ENCODE measurements at regions not wholly inside any gene's neighbourhood (a gene's known extent, or its start where the extent isn't known, plus 50 kb on each side); places are given as distances from the start of the nearest gene placed in this dataset.

DNA sequence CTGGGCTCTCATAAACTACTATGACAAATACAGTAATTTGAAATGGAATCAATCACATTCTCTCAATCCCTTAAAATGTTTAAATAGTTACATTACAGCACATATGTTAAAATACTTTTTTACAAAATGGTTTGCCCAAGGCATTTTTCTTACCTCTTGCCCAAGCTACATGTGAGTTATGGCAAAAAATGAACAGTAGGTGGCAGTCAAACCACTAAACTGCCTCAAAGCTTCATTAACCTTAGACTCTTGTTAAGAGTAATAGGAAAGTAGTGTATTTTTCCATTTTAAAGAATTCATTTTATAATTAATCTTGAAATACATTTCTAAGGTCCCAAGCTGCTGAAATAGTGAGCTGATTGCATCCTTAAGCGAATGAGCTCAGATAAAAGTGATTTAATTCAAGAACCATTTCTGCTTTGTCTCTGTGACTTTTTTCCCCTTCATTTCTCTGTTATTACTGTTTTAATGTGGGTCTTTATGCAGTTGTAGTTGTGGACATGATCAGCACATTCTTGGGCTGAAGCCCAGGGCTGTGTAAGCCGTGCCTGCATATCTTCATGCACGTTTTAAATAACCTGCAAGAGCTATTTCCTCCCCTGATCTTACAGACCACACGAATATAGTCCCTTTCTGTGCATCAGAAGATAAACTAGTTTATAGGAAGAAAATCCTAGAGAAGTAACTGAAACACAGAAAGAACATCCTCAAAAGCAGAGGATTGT is 311.8 kb downstream of the LNPK start:
- POLR2A ChIA-PET = interaction anchor here (0.7 kb wide), 1 partner anchor 312 kb away, joined by 3 read pairs; the partner anchor contains the start of gene LNPK

DNA sequence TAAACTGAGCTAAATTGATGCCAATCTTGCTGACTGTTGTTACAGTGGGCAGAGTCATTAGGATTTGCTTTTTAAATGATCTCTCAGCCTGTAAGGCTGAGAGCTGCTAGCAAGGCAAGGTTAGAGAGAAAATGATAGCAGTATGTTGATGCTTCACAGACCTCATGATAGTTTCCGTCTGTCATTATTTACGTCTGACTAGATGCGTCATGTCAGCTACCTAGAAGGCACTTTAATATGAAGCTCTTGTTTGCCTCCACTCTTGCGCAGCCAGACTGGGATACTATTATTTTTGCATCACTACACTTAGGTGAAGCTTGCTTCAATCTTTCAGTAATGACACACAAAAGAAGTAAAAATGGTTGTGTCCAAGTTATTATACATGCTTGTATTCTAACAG is 313.8 kb downstream of the LNPK start:
- TF ChIP-seq CTBP1 (IDR thresholded peaks at IDR 0.05; ENCODE audit: borderline replicate concordance) = no peak
- no peak for TF ChIP-seq HDGF (IDR thresholded peaks at IDR 0.05; ENCODE audit: borderline replicate concordance)
- TF ChIP-seq ARNT (IDR thresholded peaks at IDR 0.05) = no peak
- TF ChIP-seq FOXM1 (IDR thresholded peaks at IDR 0.05; ENCODE audit: borderline replicate concordance) = no peak
- no peak for TF ChIP-seq LEF1 (IDR thresholded peaks at IDR 0.05; ENCODE audit: borderline replicate concordance)
- TF ChIP-seq FOXK2 (IDR thresholded peaks at IDR 0.05) = no peak
- TF ChIP-seq SUZ12 (IDR thresholded peaks at IDR 0.05) = no peak
- TF ChIP-seq NFRKB (IDR thresholded peaks at IDR 0.05) = no peak
- no peak for TF ChIP-seq FOXA1 (IDR thresholded peaks at IDR 0.05)
- no peak for TF ChIP-seq BHLHE40 (IDR thresholded peaks at IDR 0.05; ENCODE audit: borderline replicate concordance)
- no peak for TF ChIP-seq SP1 (IDR thresholded peaks at IDR 0.05)
- TF ChIP-seq L3MBTL2 (conservative IDR thresholded peaks at IDR 0.05) = no peak
- TF ChIP-seq ELF4 (IDR thresholded peaks at IDR 0.05) = no peak
- no peak for TF ChIP-seq ZNF384 (IDR thresholded peaks at IDR 0.05)
- ChIA-PET CTCF (no interaction called here), POLR2A (no interaction called here)
- no peak for DNase-seq (ENCODE audit: extremely low spot score)

More for the DNA sequence above, 311.8 kb downstream of the LNPK start:
- TF ChIP-seq ELF4 (IDR thresholded peaks at IDR 0.05) = no peak
- TF ChIP-seq CTBP1 (IDR thresholded peaks at IDR 0.05; ENCODE audit: borderline replicate concordance) = no peak
- no peak for TF ChIP-seq LEF1 (IDR thresholded peaks at IDR 0.05; ENCODE audit: borderline replicate concordance)
- DNase-seq (ENCODE audit: extremely low spot score) = peak; percentile 28
- CTCF ChIA-PET = interaction anchor here (0.6 to 1.5 kb wide), 12 partner anchors 12 to 407 kb away, joined by 3 to 13 read pairs (median 4); no protein-coding TSS in a partner anchor

- TF ChIP-seq L3MBTL2 (conservative IDR thresholded peaks at IDR 0.05) (no peak), FOXK2 (IDR thresholded peaks at IDR 0.05) (no peak), ZNF384 (IDR thresholded peaks at IDR 0.05) (no peak), HDGF (IDR thresholded peaks at IDR 0.05; ENCODE audit: borderline replicate concordance) (no peak), FOXA1 (IDR thresholded peaks at IDR 0.05) (no peak), FOXM1 (IDR thresholded peaks at IDR 0.05; ENCODE audit: borderline replicate concordance) (no peak), TARDBP (IDR thresholded peaks at IDR 0.05) (no peak), CTBP1 (IDR thresholded peaks at IDR 0.05; ENCODE audit: borderline replicate concordance) (no peak), ELF4 (IDR thresholded peaks at IDR 0.05) (no peak), NFRKB (IDR thresholded peaks at IDR 0.05) (no peak), LEF1 (IDR thresholded peaks at IDR 0.05; ENCODE audit: borderline replicate concordance) (no peak), SP1 (IDR thresholded peaks at IDR 0.05) (no peak), BHLHE40 (IDR thresholded peaks at IDR 0.05; ENCODE audit: borderline replicate concordance) (no peak), ARNT (IDR thresholded peaks at IDR 0.05) (no peak), SUZ12 (IDR thresholded peaks at IDR 0.05) (no peak)
- TF ChIP-seq, protein P1, sequence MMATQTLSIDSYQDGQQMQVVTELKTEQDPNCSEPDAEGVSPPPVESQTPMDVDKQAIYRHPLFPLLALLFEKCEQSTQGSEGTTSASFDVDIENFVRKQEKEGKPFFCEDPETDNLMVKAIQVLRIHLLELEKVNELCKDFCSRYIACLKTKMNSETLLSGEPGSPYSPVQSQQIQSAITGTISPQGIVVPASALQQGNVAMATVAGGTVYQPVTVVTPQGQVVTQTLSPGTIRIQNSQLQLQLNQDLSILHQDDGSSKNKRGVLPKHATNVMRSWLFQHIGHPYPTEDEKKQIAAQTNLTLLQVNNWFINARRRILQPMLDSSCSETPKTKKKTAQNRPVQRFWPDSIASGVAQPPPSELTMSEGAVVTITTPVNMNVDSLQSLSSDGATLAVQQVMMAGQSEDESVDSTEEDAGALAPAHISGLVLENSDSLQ (IDR thresholded peaks at IDR 0.05) = no peak
- DNase-seq (ENCODE audit: extremely low spot score) = no peak
- ChIA-PET POLR2A (no interaction called here), CTCF (no interaction called here)
Observed at GRCh38 chr2:175687465-175687864, 314.6 kb downstream of the LNPK start.

- no peak for DNase-seq (ENCODE audit: extremely low spot score)
- TF ChIP-seq ELF4 (IDR thresholded peaks at IDR 0.05) (no peak), TARDBP (IDR thresholded peaks at IDR 0.05) (no peak)
- CTCF ChIA-PET = interaction anchor here (0.5 kb wide), 1 partner anchor 30 kb away, joined by 4 read pairs; no protein-coding TSS in a partner anchor
- POLR2A ChIA-PET = no interaction called here
Observed at GRCh38 chr2:175686002-175686401, 316.1 kb downstream of the LNPK start.

- ChIA-PET CTCF (interaction anchor here (1.5 kb wide), 1 partner anchor 319 kb away, joined by 4 read pairs; no protein-coding TSS in a partner anchor), POLR2A (no interaction called here)
- DNase-seq (ENCODE audit: extremely low spot score) = no peak
- TF ChIP-seq, protein P1 (IDR thresholded peaks at IDR 0.05) = no peak
- TF ChIP-seq HDGF (IDR thresholded peaks at IDR 0.05; ENCODE audit: borderline replicate concordance) = no peak
- TF ChIP-seq ARNT (IDR thresholded peaks at IDR 0.05) = no peak
- no peak for TF ChIP-seq TARDBP (IDR thresholded peaks at IDR 0.05)
- TF ChIP-seq FOXA1 (IDR thresholded peaks at IDR 0.05) = no peak
- TF ChIP-seq BHLHE40 (IDR thresholded peaks at IDR 0.05; ENCODE audit: borderline replicate concordance) = no peak
- TF ChIP-seq ELF4 (IDR thresholded peaks at IDR 0.05) = no peak
Observed at GRCh38 chr2:175684466-175684865, 317.6 kb downstream of the LNPK start.

- TF ChIP-seq FOXK2 (IDR thresholded peaks at IDR 0.05) (no peak), FOXM1 (IDR thresholded peaks at IDR 0.05; ENCODE audit: borderline replicate concordance) (no peak), BHLHE40 (IDR thresholded peaks at IDR 0.05; ENCODE audit: borderline replicate concordance) (no peak), L3MBTL2 (conservative IDR thresholded peaks at IDR 0.05) (no peak), HDGF (IDR thresholded peaks at IDR 0.05; ENCODE audit: borderline replicate concordance) (no peak), ELF4 (IDR thresholded peaks at IDR 0.05) (no peak), SUZ12 (IDR thresholded peaks at IDR 0.05) (no peak), FOXA1 (IDR thresholded peaks at IDR 0.05) (no peak), NFRKB (IDR thresholded peaks at IDR 0.05) (no peak), ARNT (IDR thresholded peaks at IDR 0.05) (no peak), CTBP1 (IDR thresholded peaks at IDR 0.05; ENCODE audit: borderline replicate concordance) (no peak), SP1 (IDR thresholded peaks at IDR 0.05) (no peak)
- TF ChIP-seq, protein P1 (IDR thresholded peaks at IDR 0.05) = no peak
- no peak for DNase-seq (ENCODE audit: extremely low spot score)
- ChIA-PET CTCF (no interaction called here), POLR2A (no interaction called here)
Observed at GRCh38 chr2:175679728-175680127, 322.3 kb downstream of the LNPK start.
